ENCODE measurements at regions not wholly inside any gene's neighbourhood (a gene's known extent, or its start where the extent isn't known, plus 50 kb on each side); places are given as distances from the start of the nearest gene placed in this dataset.

DNA sequence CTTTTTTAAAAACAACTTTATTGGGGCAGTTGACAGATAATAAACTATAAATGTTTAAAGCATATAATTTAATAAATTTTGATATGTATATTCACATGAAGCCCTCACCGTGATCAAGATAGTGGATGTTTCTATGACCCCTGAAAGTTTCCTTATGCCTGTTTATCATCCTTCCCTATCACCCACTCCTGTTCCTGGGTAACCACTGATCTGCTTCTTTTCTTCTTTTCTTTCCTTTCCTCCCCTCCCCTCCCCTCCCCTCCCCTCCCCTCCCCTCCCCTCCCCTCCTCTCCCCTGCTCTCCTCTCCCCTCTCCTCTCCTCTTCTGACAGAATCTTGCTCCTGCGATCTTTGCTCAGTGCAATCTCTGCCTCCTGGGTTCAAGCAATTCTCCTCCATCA lies 193.7 kb upstream of the CDH13 start:
- Mint-ChIP-seq H3K9me3 (no peaks in the 10 kb centered on the region), H3K4me1 (peaks cover 4% of the 10 kb centered on the region), H3K36me3 (no peaks in the 10 kb centered on the region), H3K27ac (no peak overlapping the region), H3K4me3 (no peak overlapping the region), H3K27me3 (ENCODE audit: insufficient read depth, low read depth) (peaks cover 4% of the 10 kb centered on the region)
- no peak overlapping the region for H3K4me3 ChIP-seq
- H3K36me3 ChIP-seq: no peaks in the 10 kb centered on the region
- H3K9me3 ChIP-seq (ENCODE audit: low read depth): no peaks in the 10 kb centered on the region
- no peak overlapping the region for H3K27ac ChIP-seq
- no peaks in the 10 kb centered on the region for H4K20me1 ChIP-seq (ENCODE audit: low read depth)
- no peaks in the 10 kb centered on the region for H3K79me2 ChIP-seq (ENCODE audit: low read depth)
- H3K4me2 ChIP-seq: no peak overlapping the region
- H3K9ac ChIP-seq: no peak overlapping the region
- no peaks in the 10 kb centered on the region for H3F3A ChIP-seq (ENCODE audit: low read depth)
- H2AFZ ChIP-seq (replicated peaks): no peak overlapping the region
- no peaks in the 10 kb centered on the region for H3K27me3 ChIP-seq
- TF ChIP-seq, protein P1, sequence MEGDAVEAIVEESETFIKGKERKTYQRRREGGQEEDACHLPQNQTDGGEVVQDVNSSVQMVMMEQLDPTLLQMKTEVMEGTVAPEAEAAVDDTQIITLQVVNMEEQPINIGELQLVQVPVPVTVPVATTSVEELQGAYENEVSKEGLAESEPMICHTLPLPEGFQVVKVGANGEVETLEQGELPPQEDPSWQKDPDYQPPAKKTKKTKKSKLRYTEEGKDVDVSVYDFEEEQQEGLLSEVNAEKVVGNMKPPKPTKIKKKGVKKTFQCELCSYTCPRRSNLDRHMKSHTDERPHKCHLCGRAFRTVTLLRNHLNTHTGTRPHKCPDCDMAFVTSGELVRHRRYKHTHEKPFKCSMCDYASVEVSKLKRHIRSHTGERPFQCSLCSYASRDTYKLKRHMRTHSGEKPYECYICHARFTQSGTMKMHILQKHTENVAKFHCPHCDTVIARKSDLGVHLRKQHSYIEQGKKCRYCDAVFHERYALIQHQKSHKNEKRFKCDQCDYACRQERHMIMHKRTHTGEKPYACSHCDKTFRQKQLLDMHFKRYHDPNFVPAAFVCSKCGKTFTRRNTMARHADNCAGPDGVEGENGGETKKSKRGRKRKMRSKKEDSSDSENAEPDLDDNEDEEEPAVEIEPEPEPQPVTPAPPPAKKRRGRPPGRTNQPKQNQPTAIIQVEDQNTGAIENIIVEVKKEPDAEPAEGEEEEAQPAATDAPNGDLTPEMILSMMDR (IDR thresholded peaks at IDR 0.05): no peak
- no peak for TF ChIP-seq EZH2phosphoT487 (IDR thresholded peaks at IDR 0.05)
- no peak for TF ChIP-seq EZH2 (IDR thresholded peaks at IDR 0.05)
- no peaks in the 10 kb centered on the region for H3K4me1 ChIP-seq
- no peak for DNase-seq (ENCODE audit: low spot score)

DNA sequence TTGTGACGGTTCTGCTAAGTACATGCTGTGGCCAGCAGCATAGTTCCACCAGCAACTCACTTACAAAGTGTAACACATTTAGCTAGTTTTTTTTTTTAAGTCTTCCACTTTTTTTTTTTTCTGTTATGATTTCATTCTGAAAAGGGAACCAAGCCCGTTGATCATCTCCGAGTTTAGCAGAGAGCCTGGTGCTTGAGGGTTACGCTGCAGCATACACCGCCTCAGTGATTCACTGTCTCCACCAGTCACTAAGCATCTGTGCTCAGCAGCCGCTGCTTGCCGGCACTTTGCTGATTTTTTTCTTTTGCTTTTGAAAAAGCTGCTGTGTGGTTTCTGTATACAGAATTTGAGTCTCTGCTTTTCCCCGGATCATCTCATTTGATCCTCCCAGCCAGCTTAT lies 194.5 kb upstream of the CDH13 start:
- Mint-ChIP-seq H3K27ac (no peak overlapping the region), H3K4me1 (peaks cover 4% of the 10 kb centered on the region), H3K36me3 (no peaks in the 10 kb centered on the region)

DNA sequence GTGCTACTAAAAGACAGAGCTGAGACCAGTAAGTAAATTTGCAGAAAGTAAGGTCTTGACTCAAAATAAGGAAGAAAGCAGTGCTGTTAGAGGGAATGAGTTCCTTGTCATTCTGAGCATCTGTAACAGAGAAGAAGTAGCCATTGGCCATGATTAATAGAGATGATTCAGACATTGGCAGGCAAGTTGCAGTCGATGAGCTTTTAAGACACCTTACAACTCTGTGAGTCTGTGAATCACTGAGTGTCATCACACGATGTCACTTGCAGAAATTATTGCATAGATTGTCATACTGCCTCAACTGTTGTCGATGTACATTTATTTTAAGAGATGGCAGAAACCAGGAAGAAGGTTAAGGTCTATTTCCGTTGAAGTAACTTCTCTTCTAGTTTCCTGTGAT lies 201.1 kb upstream of the CDH13 start:
- Mint-ChIP-seq H3K9me3 (no peaks in the 10 kb centered on the region), H3K4me1 (peaks cover 4% of the 10 kb centered on the region), H3K27ac (no peak overlapping the region), H3K4me3 (no peak overlapping the region), H3K36me3 (no peaks in the 10 kb centered on the region), H3K27me3 (ENCODE audit: insufficient read depth, low read depth) (no peaks in the 10 kb centered on the region)
- Histone ChIP-seq H2AFZ (replicated peaks) (no peak overlapping the region), H3K9me3 (ENCODE audit: low read depth) (no peaks in the 10 kb centered on the region), H3K27ac (no peak overlapping the region), H3K4me1 (no peaks in the 10 kb centered on the region), H3F3A (ENCODE audit: low read depth) (no peaks in the 10 kb centered on the region), H3K9ac (no peak overlapping the region), H3K36me3 (no peaks in the 10 kb centered on the region), H3K79me2 (ENCODE audit: low read depth) (no peaks in the 10 kb centered on the region), H4K20me1 (ENCODE audit: low read depth) (no peaks in the 10 kb centered on the region), H3K4me2 (no peak overlapping the region), H3K27me3 (peaks cover 11% of the 10 kb centered on the region), H3K4me3 (no peak overlapping the region)
- TF ChIP-seq EZH2phosphoT487 (IDR thresholded peaks at IDR 0.05): no peak
- TF ChIP-seq, protein P1 (IDR thresholded peaks at IDR 0.05): no peak
- no peak for TF ChIP-seq EZH2 (IDR thresholded peaks at IDR 0.05)
- no peak for DNase-seq (ENCODE audit: low spot score)

More for the DNA sequence above, 194.5 kb upstream of the CDH13 start:
- TF ChIP-seq, protein P1 (IDR thresholded peaks at IDR 0.05): no peak
- TF ChIP-seq EZH2phosphoT487 (IDR thresholded peaks at IDR 0.05) (no peak), EZH2 (IDR thresholded peaks at IDR 0.05) (no peak)
- Mint-ChIP-seq H3K4me3 (no peak overlapping the region), H3K27me3 (ENCODE audit: insufficient read depth, low read depth) (peaks cover 4% of the 10 kb centered on the region), H3K9me3 (no peaks in the 10 kb centered on the region)
- H3K4me2 ChIP-seq: no peak overlapping the region
- peaks cover under 1% of the 10 kb centered on the region for H3K27me3 ChIP-seq
- no peak for DNase-seq (ENCODE audit: low spot score)
- no peak overlapping the region for H3K4me3 ChIP-seq
- no peaks in the 10 kb centered on the region for H4K20me1 ChIP-seq (ENCODE audit: low read depth)
- H3K9ac ChIP-seq: no peak overlapping the region
- no peaks in the 10 kb centered on the region for H3K79me2 ChIP-seq (ENCODE audit: low read depth)
- H3F3A ChIP-seq (ENCODE audit: low read depth): no peaks in the 10 kb centered on the region
- no peaks in the 10 kb centered on the region for H3K4me1 ChIP-seq
- H2AFZ ChIP-seq (replicated peaks): peak overlapping the region; percentile 76
- H3K27ac ChIP-seq: no peak overlapping the region
- no peaks in the 10 kb centered on the region for H3K36me3 ChIP-seq
- no peaks in the 10 kb centered on the region for H3K9me3 ChIP-seq (ENCODE audit: low read depth)

All from neural progenitor cell (in vitro differentiated cells).